Gastrocnemius medialis (tissue), 4 donors: ENCODE measurements at regions not wholly inside any gene's neighbourhood (a gene's known extent, or its start where the extent isn't known, plus 50 kb on each side); places are given as distances from the start of the nearest gene placed in this dataset.

Experiments
- POLR2A ChIP-seq, 2 donors: fragments of 450-650 bp; IDR thresholded peaks; one replicate each; pipeline ENCODE4 v1.6.1; 2017; ENCODE audit warnings: antibody characterized with exemption in 2 of 2, mild to moderate bottlenecking in 2 of 2, moderate library complexity in 2 of 2
- TF ChIP-seq, protein P1 (sequence below), 5 experiments: fragments of 450-650 bp in 3 of 5; fragments of 200-600 bp in 2 of 5; sonication (generic) in 2 of 5; IDR thresholded peaks in 4 of 5; conservative IDR thresholded peaks in 1 of 5; 1 replicate in 4 of 5; 2 replicates in 1 of 5; pipeline ENCODE4 v1.5.1; 2016 to 2019; ENCODE audit warnings: antibody characterized with exemption in 5 of 5, mild to moderate bottlenecking in 3 of 5, moderate library complexity in 3 of 5

DNA sequence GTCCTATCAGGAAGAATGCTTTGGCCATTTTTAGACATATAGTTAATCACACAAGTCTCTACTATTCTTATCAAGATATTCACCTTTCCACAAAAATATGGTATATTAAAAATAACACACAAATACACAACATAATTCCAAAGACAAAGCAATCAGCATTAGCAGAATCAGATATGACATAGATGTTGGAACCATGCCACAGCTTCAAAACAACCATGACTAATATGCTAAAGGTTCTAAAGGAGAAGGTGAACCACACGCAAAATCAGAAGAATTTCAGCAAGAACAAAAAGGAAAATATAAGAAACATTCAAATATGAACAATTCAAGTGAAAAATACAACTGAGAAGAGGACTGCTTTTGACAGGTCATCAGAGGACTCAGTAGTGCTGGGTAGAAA, 670.2 kb upstream of the SORCS1 start:
- TF ChIP-seq, protein P1, sequence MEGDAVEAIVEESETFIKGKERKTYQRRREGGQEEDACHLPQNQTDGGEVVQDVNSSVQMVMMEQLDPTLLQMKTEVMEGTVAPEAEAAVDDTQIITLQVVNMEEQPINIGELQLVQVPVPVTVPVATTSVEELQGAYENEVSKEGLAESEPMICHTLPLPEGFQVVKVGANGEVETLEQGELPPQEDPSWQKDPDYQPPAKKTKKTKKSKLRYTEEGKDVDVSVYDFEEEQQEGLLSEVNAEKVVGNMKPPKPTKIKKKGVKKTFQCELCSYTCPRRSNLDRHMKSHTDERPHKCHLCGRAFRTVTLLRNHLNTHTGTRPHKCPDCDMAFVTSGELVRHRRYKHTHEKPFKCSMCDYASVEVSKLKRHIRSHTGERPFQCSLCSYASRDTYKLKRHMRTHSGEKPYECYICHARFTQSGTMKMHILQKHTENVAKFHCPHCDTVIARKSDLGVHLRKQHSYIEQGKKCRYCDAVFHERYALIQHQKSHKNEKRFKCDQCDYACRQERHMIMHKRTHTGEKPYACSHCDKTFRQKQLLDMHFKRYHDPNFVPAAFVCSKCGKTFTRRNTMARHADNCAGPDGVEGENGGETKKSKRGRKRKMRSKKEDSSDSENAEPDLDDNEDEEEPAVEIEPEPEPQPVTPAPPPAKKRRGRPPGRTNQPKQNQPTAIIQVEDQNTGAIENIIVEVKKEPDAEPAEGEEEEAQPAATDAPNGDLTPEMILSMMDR (IDR thresholded peaks at IDR 0.05 in 4 of 5, conservative IDR thresholded peaks at IDR 0.05 in 1 of 5) = no peak
- TF ChIP-seq POLR2A (IDR thresholded peaks at IDR 0.05) = no peak
